GM19043 (cell line): ENCODE measurements at regions not wholly inside any gene's neighbourhood (a gene's known extent, or its start where the extent isn't known, plus 50 kb on each side); places are given as distances from the start of the nearest gene placed in this dataset.

ENCODE experiments used
- ATAC-seq: cut with Tn5 transposase; IDR thresholded peaks from one replicate; pipeline ENCODE4 v1.9.1; 2021; ENCODE audit warnings: low read depth; ENCODE audit not compliant: unreplicated experiment

DNA sequence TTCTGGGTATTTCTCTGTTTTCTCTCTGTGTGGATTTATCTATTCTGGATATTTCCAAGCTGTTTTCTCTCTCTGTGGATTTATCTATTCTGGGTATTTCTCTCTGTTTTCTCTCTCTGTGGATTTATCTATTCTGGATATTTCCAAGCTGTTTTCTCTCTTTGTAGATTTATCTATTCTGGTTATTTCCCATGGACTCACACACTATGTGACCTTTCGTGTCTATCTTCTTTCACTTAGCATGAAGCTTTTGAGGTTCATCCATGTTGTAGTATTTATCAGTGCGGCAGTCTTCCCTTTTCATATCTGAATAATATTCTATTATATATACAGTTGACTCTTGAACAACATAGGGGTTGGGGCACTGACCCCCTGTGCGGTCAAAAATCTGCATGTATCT is 435.0 kb upstream of the CNTNAP2 start:
- ATAC-seq = no peak

DNA sequence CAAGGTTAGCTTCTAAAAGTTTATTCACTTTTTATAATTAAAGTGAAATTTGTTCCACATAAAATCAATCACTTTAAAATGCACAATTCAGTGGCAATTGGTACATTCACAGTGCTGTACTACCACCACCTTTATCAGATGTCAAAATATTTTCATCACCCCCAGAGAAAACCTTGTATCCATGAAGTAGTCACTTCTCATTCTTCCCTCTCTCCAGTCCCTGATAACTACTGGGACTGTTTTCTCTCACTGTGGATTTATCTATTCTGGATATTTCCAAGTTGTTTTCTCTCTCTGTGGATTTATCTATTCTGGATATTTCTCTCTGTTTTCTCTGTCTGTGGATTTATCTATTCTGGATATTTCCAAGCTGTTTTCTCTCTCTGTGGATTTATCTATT is 435.4 kb upstream of the CNTNAP2 start:
- no peak for ATAC-seq

GRCh38 chr7:145665499-145666258 is 450.9 kb upstream of the CNTNAP2 start:
- no peak for ATAC-seq

DNA sequence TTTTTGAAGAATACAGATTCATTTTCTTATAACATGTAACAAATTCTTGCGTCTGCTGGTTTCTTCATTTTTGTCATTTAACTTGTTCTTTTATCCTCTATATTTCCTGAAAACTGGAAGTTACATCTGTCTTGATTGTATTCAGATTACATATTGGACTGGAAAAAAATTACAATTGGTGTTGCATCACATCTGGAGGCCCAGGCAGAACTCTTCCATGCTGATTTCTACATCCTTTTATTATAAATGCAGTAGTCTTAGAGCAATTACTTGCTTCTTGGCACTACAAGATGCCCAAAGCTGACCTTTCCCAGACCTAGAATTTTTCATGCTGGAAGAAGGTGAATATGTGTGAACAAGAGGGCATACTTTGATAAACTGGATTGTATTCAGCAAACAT is 460.9 kb upstream of the CNTNAP2 start:
- no peak for ATAC-seq

GRCh38 chr7:145645135-145645515 is 471.5 kb upstream of the CNTNAP2 start:
- ATAC-seq = no peak

DNA sequence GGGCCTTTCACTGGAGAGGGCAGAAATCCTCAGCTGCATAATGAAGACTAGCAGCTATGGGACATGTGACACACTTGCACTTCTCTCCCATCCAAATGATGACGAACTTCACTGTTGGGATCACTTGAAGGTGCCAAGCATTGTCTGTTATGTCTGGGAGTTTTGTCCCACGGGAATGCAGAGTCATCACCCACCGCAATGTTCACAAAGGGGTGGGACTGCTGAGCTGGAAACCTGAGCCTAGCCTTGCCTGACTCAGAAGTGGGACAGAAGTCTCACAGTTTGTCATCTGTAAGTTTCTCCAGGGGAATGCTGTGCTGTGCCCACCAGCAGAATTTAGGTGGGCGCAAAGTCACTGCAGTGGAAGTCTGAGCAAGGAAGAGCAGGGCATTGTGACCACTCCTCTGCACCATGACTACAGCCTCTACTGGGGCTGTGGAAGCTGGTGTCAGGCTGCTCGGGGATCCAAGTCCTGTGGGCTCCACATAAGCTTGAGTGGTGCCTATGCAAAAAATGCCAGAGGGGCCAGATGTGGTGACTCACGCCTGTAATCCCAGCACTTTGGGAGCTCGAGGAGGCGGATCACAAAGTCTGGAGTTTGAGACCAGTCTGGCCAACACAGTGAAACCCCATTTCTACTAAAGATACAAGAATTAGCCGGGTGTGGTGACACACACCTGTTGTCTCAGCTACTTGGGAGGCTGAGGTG is 472.0 kb upstream of the CNTNAP2 start:
- ATAC-seq = no peak

GRCh38 chr7:145643981-145644380 is 472.6 kb upstream of the CNTNAP2 start:
- no peak for ATAC-seq

DNA sequence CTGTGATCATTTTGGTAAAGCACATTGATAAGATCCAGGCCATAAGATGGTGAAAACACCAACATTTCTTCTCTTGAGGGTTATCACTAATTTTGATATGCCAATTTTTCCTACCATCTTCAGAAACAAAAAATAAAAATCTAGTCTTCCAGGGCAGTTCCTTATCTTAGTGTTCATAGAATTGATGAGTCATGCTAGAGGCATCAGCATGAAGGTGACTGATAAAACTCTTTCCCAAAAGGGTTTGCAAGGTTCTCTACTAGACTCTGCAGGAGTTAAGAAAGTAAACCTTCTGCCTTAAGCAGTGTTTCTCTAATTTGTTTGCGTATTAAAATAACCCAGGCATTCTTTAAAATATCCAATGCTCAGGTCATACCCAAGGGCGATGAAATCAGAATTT is 483.1 kb upstream of the CNTNAP2 start:
- no peak for ATAC-seq

GRCh38 chr7:145624618-145625017 is 492.0 kb upstream of the CNTNAP2 start:
- ATAC-seq = no peak

DNA sequence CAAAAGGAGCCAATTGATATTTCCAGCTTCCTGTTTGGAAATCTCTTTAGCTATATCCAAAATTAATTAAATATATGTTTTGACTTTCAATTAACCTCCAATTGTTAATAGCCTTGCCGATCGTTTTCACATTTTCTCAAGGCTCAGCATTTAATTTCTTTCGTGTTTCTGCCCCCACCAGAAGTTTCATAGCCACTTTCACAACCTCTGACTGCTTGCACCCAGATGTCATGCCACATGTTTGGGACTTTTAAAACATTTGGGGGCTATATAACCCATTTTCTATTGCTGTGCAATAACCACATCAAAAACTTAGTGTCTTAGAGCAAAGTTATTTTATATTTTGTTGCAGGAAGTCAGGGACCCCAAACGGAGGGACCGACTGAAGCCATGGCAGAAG is 510.6 kb upstream of the CNTNAP2 start:
- ATAC-seq = no peak

DNA sequence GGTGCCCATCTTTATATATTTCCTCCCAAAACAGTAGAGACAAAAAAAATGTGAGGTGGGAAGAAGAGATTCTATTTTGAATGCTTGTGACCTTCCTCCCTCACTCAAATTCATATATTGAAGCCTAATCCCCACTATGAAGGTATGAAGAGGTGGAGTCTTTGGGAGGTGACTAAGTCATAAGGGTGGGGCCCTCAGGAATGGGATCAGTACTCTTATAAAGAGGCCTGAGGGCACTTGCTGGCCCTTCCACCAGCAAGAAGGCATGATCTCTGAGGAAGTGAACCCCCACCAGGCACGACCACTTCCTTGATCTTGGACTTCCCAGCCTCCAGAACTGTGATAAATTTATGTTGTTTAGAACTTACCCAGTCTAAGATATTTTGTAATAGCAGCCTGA is 517.2 kb upstream of the CNTNAP2 start:
- no peak for ATAC-seq

DNA sequence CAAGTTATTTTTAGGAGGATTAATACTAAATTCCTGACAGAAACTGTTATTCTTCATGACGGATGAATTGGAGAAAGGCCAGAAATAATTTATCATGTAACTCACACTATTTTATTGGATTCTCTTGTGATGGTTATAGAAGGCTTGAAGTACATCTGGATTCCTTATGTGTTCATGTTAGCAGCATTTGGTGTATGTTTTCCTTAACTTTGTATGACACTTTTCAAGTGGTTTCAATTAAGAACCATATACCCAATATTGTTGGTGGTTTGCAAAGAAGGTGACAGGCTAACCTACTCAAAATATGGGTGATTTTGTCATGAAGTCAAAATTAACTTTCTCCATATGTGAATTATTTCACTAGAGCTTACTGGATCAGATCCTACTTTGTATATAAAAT is 532.2 kb upstream of the CNTNAP2 start:
- no peak for ATAC-seq

DNA sequence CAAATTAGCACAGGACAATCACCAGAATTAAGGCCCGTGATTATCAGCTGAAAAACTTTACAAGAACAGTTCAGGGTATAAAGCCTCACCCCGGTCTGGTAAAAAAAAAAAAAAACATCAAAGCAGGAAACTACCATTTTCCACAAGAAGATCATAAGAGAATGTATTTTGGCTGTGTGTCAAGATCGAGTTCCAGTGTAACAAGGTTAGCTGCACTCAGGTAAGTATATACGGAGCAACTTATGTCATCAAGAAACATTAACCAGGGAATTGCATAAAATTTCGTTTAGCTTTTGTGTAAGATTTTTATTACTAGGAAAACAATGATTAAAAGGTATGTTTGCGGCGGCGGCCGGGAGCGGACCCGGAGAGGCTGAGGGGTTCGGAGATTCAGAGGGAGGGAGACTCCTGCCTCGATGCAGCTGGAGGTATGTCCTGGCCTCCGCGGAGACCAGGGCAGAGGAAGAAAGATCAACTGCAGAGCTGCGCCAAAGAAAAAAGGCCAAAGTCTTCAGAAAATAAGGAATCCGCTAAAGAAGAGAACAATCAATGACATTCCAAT is 533.8 kb upstream of the CNTNAP2 start:
- no peak for ATAC-seq

DNA sequence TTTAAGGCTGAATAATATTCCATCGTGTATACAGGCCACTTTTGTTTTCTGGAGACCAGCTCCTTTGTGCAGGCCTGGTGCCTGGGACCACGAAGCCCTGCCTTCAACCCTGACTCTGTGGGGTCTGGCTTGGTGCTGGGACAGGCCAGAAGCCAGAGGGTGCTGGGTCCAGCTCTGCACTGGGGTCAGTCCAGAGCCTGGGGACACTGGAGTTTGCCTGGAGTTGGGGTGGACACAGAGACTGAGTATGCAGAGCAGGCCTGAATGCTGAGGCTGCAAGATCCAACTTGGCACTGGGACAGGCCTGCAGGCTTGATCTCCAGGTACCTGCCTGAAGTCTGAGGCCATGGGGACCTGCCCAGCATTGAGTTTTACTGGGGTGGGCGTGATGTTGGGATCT is 558.8 kb upstream of the CNTNAP2 start:
- ATAC-seq = no peak

DNA sequence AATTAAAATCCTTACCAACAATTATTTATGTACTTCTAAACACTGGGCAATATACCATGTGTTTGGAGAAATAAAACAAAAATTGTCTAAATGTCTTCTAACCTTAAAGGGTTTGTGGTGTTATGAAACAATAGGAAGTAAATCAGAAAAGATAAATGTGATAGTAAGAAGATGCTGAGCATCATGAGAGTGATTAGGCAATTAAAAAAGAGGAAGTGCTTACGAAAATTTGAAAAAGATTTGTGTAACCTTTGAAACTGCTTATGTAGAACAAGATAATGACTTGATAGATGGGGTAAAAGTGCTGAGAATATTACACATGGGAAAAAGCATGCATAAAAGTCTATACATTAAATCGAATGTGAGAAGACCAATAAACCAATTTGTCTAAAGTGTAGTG is 573.4 kb upstream of the CNTNAP2 start:
- ATAC-seq = no peak

- no peak for ATAC-seq
These were observed 576.7 kb upstream of the CNTNAP2 start for GRCh38 chr7:145539910-145540309.

GRCh38 chr7:145534301-145534700 is 582.3 kb upstream of the CNTNAP2 start:
- ATAC-seq = no peak

DNA sequence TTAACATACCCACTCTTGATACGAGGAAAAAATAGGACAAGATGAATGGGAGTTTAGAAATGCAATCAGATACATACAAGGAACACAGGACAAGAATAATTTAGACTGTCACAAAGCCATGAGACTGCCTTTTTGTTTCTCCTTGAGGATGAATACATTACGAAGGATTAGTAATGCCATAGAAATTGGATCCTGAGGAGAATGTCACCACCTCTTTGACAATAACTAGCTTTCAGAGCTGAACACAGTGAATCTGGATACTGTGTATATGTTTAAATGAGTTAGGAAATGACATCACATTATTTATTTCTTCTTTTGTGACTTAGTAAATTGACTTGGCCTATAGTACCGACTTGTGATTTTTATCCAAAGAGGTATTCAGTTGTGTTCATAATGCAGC is 596.3 kb upstream of the CNTNAP2 start:
- ATAC-seq = no peak

DNA sequence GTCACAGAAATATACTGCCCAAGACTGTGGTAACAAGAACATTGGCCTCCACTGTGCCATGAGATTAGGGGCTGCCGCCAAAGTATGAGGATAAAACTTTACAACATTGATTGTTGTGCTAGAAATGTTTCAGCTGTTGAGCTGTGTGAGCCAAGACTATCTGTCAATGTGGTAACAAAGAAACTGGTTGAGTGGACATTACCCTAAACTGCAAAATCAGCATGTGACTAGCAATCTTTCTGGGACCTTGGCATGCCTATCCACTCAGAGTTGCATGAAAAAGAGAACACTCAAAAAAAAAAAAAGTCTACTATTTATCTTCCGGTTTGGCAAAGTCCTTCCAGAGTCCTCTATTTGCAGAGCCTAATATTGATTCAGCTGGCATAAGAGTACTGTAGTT is 605.6 kb upstream of the CNTNAP2 start:
- no peak for ATAC-seq

DNA sequence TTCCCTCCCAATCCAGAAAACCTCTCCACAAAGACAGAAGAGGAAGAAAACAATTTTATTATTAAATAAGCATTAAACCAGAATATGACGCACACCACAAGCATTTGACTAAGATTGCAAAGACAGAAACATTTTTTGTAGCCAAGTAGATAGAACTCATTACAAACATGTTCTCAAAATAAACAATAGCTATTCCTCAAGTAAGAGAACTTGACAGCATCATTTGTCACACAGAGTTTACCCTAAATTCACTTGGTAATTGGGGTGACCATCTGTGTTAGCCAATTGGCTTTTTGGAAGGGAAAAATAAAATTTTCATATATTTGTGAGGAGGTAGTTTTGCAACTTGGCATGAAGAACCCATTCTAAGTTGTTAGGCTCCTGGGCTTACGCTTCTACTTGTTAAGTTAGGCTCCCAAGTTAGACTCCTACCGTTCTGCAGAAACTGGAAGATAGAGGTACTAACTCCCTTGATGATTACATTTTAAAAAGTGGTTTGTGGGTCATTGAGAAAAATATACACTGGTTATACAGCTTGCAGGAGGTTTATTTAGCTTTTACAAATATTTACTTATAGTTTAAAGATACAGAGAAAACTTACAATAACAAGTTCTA is 618.6 kb upstream of the CNTNAP2 start:
- ATAC-seq = no peak

GRCh38 chr7:145490356-145490755 is 626.2 kb upstream of the CNTNAP2 start:
- ATAC-seq = no peak

DNA sequence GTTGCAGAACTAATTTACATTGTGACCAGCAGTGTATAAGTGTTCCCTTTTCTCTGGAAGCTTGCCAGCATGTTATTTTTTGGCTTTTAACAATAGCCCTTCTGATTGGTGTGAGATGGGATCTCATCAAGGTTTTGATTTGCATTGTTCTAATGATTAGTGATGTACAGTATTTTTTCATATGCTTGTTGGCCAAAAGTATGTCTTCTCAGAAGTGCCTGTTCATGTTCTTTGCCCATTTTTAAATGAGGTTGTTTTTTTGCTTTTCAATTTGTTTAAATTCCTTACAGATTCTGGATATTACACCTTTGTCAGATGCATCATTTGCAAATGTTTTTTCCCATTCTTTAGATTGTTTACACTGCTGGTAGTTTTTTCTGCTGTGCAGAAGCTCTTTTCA is 627.0 kb upstream of the CNTNAP2 start:
- no peak for ATAC-seq
